Neural cell (in vitro differentiated cells): ENCODE measurements at regions not wholly inside any gene's neighbourhood (a gene's known extent, or its start where the extent isn't known, plus 50 kb on each side); places are given as distances from the start of the nearest gene placed in this dataset.

Experiments
- H2AFZ ChIP-seq: fragments of 200-600, 300-800 bp; sonication (generic), shearing (Covaris generic); 2 replicates; pipeline ENCODE4 v1.6.0; 2014; ENCODE audit warnings: low read depth, mild to moderate bottlenecking, antibody characterized with exemption, low read length, moderate library complexity
- H3F3A ChIP-seq: fragments of 200-600 bp; shearing (Covaris generic); 2 replicates; pipeline ENCODE4 v1.6.1; 2016; ENCODE audit warnings: mild to moderate bottlenecking, moderate library complexity, mixed read lengths, antibody characterized with exemption, low read length; ENCODE audit not compliant: insufficient read depth, poor library complexity, severe bottlenecking
- H3K27ac ChIP-seq: fragments of 200-600, 300-800 bp; sonication (generic), shearing (Covaris generic); 2 replicates; pipeline ENCODE4 v1.5.1; 2014; ENCODE audit warnings: mild to moderate bottlenecking, low read length, moderate library complexity
- H3K27me3 ChIP-seq: fragments of 300-800, 200-600 bp; sonication (generic), shearing (Covaris generic); 2 replicates; pipeline ENCODE4 v1.6.0; 2014; ENCODE audit warnings: mild to moderate bottlenecking, low read depth, low read length, moderate library complexity; ENCODE audit not compliant: insufficient read depth
- H3K36me3 ChIP-seq: fragments of 300-800, 200-600 bp; sonication (generic), shearing (Covaris generic); 2 replicates; pipeline ENCODE4 v1.5.1; 2014; ENCODE audit warnings: mild to moderate bottlenecking, antibody characterized with exemption, low read length, moderate library complexity; ENCODE audit not compliant: insufficient read depth
- H3K4me2 ChIP-seq: fragments of 300-800, 200-600 bp; sonication (generic), shearing (Covaris generic); 2 replicates; pipeline ENCODE4 v1.6.0; 2014; ENCODE audit warnings: mild to moderate bottlenecking, low read length
- H3K4me3 ChIP-seq: fragments of 300-800, 200-600 bp; sonication (generic), shearing (Covaris generic); 2 replicates; pipeline ENCODE4 v1.5.1; 2014; ENCODE audit warnings: mild to moderate bottlenecking, low read length, moderate library complexity
- H3K79me2 ChIP-seq: fragments of 200-600 bp; shearing (Covaris generic); replicated peaks from 2 replicates; pipeline ENCODE4 v1.6.0; 2014; ENCODE audit warnings: mild to moderate bottlenecking, low read length, moderate library complexity; ENCODE audit not compliant: insufficient read depth
- H3K9ac ChIP-seq: fragments of 300-800, 200-600 bp; sonication (generic), shearing (Covaris generic); 2 replicates; pipeline ENCODE4 v1.6.1; 2016; ENCODE audit warnings: mild to moderate bottlenecking, low read length, mixed read lengths
- H3K9me2 ChIP-seq: fragments of 200-600 bp; shearing (Covaris generic); 2 replicates; pipeline ENCODE4 v1.6.1; 2016; ENCODE audit warnings: mild to moderate bottlenecking, low read length, mixed read lengths; ENCODE audit not compliant: insufficient read depth
- H3K9me3 ChIP-seq: fragments of 200-600, 300-800 bp; sonication (generic), shearing (Covaris generic); 2 replicates; pipeline ENCODE4 v1.6.1; 2016; ENCODE audit warnings: mild to moderate bottlenecking, mixed run types, low read length, moderate library complexity, mixed read lengths
- H4K20me1 ChIP-seq: fragments of 200-600 bp; shearing (Covaris generic); 2 replicates; pipeline ENCODE4 v1.6.1; 2016; ENCODE audit warnings: mild to moderate bottlenecking, mixed run types; ENCODE audit not compliant: insufficient read depth
- EP300 ChIP-seq: fragments of 450-650 bp; conservative IDR thresholded peaks from 2 replicates; pipeline ENCODE4 v1.6.1; 2014; ENCODE audit warnings: antibody characterized with exemption, mild to moderate bottlenecking, moderate library complexity; ENCODE audit not compliant: poor library complexity, severe bottlenecking
- EZH2 ChIP-seq: fragments of 200-600, 300-800 bp; shearing (Covaris generic), sonication (generic); IDR thresholded peaks from 2 replicates; pipeline ENCODE4 v1.6.1; 2014; ENCODE audit warnings: antibody characterized with exemption, low read length, borderline replicate concordance, mild to moderate bottlenecking; ENCODE audit not compliant: insufficient read depth, poor library complexity, severe bottlenecking
- MXI1 ChIP-seq: fragments of 450-650 bp; conservative IDR thresholded peaks from 2 replicates; pipeline ENCODE4 v1.6.1; 2014; ENCODE audit warnings: antibody characterized with exemption, mild to moderate bottlenecking; ENCODE audit not compliant: poor library complexity, severe bottlenecking
- POLR2AphosphoS5 ChIP-seq: IDR thresholded peaks from 2 replicates; pipeline ENCODE4 v1.6.1; 2012
- RAD21 ChIP-seq: fragments of 450-650 bp; conservative IDR thresholded peaks from 2 replicates; pipeline ENCODE4 v1.6.1; 2014; ENCODE audit warnings: antibody characterized with exemption, mild to moderate bottlenecking, moderate library complexity
- SMC3 ChIP-seq: fragments of 450-650 bp; conservative IDR thresholded peaks from 2 replicates; pipeline ENCODE4 v1.6.1; 2014; ENCODE audit warnings: antibody characterized with exemption, mild to moderate bottlenecking, moderate library complexity; ENCODE audit not compliant: poor library complexity
- TAF1 ChIP-seq: IDR thresholded peaks from 2 replicates; pipeline ENCODE4 v1.6.1; 2012; ENCODE audit warnings: low read depth
- TF ChIP-seq, protein P1 (sequence below): fragments of 450-650 bp; IDR thresholded peaks from 2 replicates; pipeline ENCODE4 v1.5.1; 2014; ENCODE audit warnings: antibody characterized with exemption, mild to moderate bottlenecking, moderate library complexity; ENCODE audit not compliant: poor library complexity, severe bottlenecking
- TF ChIP-seq, protein P2 (sequence below): IDR thresholded peaks from 2 replicates; pipeline ENCODE4 v1.6.1; 2012; ENCODE audit warnings: borderline replicate concordance

DNA sequence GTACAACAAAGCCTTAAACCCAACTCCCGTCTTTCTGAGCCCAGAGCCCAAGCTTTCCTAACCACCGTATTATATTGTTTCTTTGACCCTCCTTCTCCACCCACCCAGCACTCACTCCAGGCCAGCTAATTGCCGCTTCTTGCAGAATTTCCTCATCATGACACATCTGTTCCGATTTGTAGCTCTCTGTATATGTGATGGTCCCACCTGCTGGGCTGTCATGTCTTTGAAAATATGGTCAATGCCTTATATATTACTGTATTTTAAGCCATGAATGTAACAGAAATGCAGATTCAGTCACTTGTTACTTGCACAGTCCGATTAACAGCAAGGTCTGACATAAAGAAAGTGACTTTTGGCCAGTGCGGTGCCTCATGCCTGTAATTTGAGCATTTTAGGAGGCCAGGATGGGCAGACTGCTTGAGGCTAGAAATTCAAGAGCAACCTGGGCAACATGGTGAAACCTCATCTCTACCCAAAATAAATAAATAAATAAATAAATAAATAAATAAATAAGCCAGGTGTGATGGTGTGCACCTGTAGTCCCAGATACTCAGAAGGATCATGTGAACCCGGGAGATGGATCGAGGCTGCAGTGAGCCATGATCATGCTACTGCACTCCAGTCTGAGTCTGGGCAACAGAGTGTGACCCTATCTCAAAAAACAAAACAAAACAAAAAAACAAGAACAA lies 359.8 kb downstream of the ATP23 start:
- no peaks in the 10 kb centered on the region for H3F3A ChIP-seq
- no peaks in the 10 kb centered on the region for H3K9me2 ChIP-seq
- no peaks in the 10 kb centered on the region for H3K9me3 ChIP-seq
- no peak overlapping the region for H2AFZ ChIP-seq
- no peak overlapping the region for H3K27ac ChIP-seq
- H3K9ac ChIP-seq = no peak overlapping the region
- no peaks in the 10 kb centered on the region for H3K36me3 ChIP-seq
- H3K4me3 ChIP-seq = no peak overlapping the region
- H3K27me3 ChIP-seq = no peaks in the 10 kb centered on the region
- TF ChIP-seq EZH2 (no peak), EP300 (no peak), MXI1 (no peak), TAF1 (no peak), SMC3 (no peak), POLR2AphosphoS5 (no peak), RAD21 (no peak)
- TF ChIP-seq, protein P1, sequence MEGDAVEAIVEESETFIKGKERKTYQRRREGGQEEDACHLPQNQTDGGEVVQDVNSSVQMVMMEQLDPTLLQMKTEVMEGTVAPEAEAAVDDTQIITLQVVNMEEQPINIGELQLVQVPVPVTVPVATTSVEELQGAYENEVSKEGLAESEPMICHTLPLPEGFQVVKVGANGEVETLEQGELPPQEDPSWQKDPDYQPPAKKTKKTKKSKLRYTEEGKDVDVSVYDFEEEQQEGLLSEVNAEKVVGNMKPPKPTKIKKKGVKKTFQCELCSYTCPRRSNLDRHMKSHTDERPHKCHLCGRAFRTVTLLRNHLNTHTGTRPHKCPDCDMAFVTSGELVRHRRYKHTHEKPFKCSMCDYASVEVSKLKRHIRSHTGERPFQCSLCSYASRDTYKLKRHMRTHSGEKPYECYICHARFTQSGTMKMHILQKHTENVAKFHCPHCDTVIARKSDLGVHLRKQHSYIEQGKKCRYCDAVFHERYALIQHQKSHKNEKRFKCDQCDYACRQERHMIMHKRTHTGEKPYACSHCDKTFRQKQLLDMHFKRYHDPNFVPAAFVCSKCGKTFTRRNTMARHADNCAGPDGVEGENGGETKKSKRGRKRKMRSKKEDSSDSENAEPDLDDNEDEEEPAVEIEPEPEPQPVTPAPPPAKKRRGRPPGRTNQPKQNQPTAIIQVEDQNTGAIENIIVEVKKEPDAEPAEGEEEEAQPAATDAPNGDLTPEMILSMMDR = no peak
- TF ChIP-seq, protein P2, sequence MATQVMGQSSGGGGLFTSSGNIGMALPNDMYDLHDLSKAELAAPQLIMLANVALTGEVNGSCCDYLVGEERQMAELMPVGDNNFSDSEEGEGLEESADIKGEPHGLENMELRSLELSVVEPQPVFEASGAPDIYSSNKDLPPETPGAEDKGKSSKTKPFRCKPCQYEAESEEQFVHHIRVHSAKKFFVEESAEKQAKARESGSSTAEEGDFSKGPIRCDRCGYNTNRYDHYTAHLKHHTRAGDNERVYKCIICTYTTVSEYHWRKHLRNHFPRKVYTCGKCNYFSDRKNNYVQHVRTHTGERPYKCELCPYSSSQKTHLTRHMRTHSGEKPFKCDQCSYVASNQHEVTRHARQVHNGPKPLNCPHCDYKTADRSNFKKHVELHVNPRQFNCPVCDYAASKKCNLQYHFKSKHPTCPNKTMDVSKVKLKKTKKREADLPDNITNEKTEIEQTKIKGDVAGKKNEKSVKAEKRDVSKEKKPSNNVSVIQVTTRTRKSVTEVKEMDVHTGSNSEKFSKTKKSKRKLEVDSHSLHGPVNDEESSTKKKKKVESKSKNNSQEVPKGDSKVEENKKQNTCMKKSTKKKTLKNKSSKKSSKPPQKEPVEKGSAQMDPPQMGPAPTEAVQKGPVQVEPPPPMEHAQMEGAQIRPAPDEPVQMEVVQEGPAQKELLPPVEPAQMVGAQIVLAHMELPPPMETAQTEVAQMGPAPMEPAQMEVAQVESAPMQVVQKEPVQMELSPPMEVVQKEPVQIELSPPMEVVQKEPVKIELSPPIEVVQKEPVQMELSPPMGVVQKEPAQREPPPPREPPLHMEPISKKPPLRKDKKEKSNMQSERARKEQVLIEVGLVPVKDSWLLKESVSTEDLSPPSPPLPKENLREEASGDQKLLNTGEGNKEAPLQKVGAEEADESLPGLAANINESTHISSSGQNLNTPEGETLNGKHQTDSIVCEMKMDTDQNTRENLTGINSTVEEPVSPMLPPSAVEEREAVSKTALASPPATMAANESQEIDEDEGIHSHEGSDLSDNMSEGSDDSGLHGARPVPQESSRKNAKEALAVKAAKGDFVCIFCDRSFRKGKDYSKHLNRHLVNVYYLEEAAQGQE = no peak
- H3K4me2 ChIP-seq = no peak overlapping the region
- no peaks in the 10 kb centered on the region for H4K20me1 ChIP-seq
- H3K79me2 ChIP-seq = no peaks in the 10 kb centered on the region

DNA sequence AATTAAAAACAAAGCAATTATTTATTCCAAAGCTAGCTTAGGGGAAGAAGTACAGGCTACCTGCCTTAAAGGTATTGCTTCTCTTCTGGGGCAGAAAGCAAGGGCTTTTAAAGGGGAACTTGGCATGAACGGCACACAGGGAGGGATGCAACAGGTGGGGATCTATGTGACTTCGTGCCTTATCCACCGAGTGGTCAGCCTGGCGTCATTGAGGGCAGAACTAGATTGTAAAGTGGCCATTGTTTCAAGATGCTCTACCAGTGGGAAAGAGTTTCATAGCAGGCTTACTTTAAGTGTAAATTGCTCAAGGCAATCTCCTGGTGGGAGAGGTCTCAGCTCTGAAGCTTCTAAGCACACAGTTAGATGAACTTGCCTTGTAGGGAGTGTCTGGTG lies 360.4 kb downstream of the ATP23 start:
- Histone ChIP-seq H4K20me1 (no peaks in the 10 kb centered on the region), H3K9me2 (no peaks in the 10 kb centered on the region), H3K27ac (no peak overlapping the region), H3K9me3 (no peaks in the 10 kb centered on the region), H3K4me2 (no peak overlapping the region), H3K9ac (no peak overlapping the region), H3F3A (no peaks in the 10 kb centered on the region), H3K36me3 (no peaks in the 10 kb centered on the region), H3K27me3 (no peaks in the 10 kb centered on the region), H2AFZ (no peak overlapping the region), H3K4me3 (no peak overlapping the region), H3K79me2 (no peaks in the 10 kb centered on the region)
- no peak for TF ChIP-seq EP300
- TF ChIP-seq, protein P1 = no peak
- no peak for TF ChIP-seq TAF1
- no peak for TF ChIP-seq RAD21
- no peak for TF ChIP-seq SMC3
- TF ChIP-seq, protein P2 = no peak
- no peak for TF ChIP-seq EZH2
- TF ChIP-seq POLR2AphosphoS5 = no peak
- no peak for TF ChIP-seq MXI1
